Daoy (cell line): ENCODE measurements at regions not wholly inside any gene's neighbourhood (a gene's known extent, or its start where the extent isn't known, plus 50 kb on each side); places are given as distances from the start of the nearest gene placed in this dataset.
"Not testable (repeated sequence)": the region's sequence is repeated elsewhere in the genome, so short reads cannot be mapped to it uniquely, and the experiment has no call there.

Source experiments
- DNase-seq: peaks from one replicate; pipeline ENCODE4 v3.0.0-alpha.2; 2015; ENCODE audit warnings: low read depth

DNA sequence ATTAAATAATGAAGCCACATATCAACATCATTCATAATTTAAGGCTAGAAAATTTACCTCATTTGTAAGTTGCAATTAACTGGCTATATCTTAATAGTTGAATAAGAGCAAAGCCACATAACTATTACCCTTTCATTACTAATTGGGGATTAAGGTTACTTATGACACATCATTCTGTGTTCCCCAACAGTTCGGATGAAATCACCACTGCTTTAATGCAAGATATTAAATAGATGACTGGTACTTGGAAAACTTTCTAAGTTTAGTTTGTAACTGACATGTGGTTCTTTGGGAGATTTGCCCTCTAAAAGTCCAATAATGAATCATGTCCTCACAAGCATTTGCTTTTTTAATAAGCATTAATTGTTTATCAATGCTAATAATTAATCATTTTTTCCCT lies 109.1 kb downstream of the MTERF1 start:
- DNase-seq, result no peak

DNA sequence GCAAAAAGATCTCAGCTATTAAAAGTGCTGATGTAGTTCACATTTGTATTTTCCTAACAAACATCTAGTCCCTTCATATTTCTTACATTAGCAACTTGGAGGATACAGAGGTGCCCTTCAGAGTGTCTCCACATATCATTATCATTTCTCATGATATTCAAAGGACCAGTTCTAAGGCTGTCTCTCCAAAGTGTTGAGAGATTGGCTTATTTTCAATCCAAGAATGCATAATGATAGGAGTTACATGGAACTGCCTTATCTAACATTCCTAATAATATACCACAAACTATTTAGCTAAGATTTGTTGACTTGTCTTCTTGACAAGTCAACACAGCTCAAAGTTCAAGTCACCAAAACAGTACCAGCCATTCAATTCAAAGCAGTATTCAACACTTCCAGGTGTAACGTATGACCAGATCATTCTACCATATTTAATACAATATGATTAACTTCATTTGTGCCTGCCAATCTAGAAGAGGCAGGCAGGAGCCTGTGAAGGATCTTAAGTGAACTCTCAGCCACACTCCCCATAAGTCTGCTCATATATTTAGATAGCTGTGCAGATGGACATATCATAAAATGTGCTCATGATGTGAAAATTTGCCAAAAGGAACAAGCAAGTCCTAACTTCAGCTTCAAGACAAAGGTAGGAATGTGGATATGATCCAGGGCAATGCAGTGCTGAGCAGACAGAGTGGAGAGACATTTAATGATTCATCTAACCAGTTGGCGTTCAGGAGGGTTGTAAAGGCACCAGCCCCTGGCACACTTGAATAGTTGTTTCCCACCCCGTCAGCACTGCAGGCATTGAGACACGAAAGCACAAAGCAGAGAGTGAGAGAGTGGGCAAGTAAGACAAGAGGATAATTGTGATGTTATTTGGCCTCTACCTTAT lies 108.3 kb downstream of the MTERF1 start:
- no peak for DNase-seq

GRCh38 chr7:91776171-91776570 lies 104.3 kb downstream of the MTERF1 start:
- DNase-seq, result no peak

DNA sequence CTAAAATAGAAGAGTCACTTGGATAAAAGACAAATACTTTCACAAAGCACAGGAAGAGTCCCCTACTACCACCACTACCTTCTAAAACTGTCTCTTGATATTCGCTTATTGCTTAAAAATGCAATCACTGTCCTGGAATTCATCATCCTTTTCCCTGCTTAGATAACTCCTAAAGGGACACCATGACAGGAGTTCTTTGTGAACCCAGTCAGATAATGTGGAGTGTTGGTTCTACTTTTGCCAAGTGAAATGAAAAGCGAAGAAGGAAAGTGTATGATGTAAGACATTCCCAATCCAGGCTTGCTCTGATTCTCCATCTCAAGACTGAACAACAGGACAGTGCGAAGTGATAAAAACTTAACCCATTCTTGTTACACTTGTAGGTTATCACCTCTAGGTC lies 103.0 kb downstream of the MTERF1 start:
- DNase-seq, result no peak

- no peak for DNase-seq
Observed at GRCh38 chr7:91778416-91778815, 102.1 kb downstream of the MTERF1 start.

DNA sequence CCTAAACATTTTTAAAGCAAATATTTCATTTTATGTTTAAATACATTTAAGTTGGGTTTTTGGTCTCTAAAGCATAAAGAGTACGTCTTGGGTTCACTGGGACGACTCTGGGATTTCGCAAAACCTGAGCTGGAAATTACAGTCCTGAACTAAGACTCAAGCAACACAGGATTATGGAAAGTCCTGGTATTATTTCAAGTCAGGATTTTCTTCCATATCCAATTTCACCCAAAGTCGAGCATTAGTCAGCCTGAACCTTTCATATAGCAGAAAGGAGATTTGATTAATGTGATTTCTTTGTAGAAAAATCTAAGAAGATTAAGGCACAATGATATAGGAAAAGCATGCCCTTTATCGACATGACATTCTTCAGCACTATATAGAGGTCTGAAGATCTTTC lies 100.0 kb downstream of the MTERF1 start:
- no peak for DNase-seq

- peak; percentile 14 for DNase-seq
Observed at GRCh38 chr7:91784469-91784868, 96.0 kb downstream of the MTERF1 start.

DNA sequence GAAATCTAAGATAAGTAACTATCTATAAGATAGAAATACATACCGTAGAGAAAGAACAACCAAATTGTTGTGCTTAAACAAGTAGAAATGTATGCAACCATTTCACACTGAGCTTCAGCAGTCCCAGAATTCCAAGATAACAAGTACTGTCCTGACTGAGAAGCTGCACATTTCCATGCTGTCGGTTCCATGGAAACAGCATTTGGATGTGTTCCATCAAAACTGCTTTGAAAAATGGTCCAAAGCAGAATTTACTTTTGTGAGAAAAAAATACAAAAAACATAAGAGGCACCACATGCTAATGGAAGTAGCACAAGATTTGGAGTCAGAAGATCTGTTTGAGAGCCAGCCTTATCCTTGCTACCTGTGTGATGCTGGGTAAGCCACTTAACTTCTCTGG lies 92.6 kb downstream of the MTERF1 start:
- no peak for DNase-seq

- no peak for DNase-seq
Observed at GRCh38 chr7:91789086-91789485, 91.4 kb downstream of the MTERF1 start.

GRCh38 chr7:91789558-91789957 lies 90.9 kb downstream of the MTERF1 start:
- no peak for DNase-seq

DNA sequence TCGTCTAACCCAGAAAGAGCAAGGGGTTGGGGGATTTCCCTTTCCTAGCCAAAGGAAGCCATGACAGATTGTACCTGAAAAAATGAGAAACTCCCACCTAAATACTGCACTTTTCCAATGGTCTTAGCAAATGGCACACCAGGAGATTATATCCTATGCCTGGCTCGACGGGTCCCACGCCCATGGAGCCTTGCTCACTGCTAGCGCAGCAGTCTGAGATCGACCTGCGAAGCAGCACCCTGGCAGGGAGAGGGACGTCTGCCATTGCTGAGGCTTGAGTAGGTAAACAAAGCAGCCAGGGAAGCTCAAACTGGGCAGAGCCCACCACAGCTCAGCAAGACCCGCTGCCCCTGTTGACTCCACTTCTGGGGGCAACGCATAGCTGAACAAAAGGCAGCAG lies 89.9 kb downstream of the MTERF1 start:
- DNase-seq, result not testable (repeated sequence)

GRCh38 chr7:91796122-91796521 lies 84.4 kb downstream of the MTERF1 start:
- DNase-seq, result no peak

DNA sequence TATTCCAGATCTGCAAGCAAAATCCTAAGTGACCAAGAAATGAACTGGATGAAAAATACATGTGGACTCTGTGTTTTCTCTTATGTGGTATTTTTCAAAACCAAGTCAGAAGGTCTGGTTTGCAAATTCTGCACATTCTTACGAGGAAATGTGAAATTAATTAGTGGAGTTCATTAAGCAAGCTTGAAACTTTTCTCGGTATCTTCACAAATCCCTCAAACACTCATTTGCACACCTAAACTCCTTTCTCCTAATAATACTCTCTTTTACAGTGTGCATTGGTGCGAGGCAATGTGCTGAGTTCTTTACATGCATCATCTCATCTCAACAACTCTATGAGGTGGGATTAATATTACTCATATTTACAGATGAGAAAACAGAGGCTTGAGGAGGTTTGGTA lies 82.1 kb downstream of the MTERF1 start:
- DNase-seq, result no peak

DNA sequence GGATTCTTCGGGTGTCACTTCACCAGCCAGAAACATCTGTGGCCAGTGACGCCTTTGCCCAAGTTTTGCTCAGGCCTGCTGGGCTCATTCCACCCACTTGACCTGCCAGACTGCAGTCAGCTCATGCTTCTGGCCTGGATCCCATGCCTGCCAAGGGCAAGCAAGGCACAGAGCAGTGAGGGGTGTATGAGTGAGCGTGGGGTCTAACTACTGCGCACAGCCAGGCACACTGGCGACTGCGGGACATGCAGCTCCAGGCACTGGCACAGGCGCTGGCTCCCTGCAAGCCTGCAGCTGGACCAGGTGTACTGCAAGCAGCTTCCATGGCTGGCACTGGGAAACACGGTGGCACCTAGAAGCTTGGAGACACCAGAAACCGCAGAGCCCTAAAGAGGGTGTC lies 80.1 kb downstream of the MTERF1 start:
- no peak for DNase-seq

GRCh38 chr7:91801331-91801983 lies 79.0 kb downstream of the MTERF1 start:
- no peak for DNase-seq

- no peak for DNase-seq
Observed at GRCh38 chr7:91811236-91811635, 69.3 kb downstream of the MTERF1 start.

- DNase-seq, result no peak
Observed at GRCh38 chr7:91811641-91812040, 68.9 kb downstream of the MTERF1 start.

GRCh38 chr7:91812388-91812787 lies 68.1 kb downstream of the MTERF1 start:
- no peak for DNase-seq

GRCh38 chr7:91814189-91814588 lies 66.3 kb downstream of the MTERF1 start:
- no peak for DNase-seq
